ENCODE measurements at regions not wholly inside any gene's neighbourhood (a gene's known extent, or its start where the extent isn't known, plus 50 kb on each side); places are given as distances from the start of the nearest gene placed in this dataset.

- 86% methylated on average over 1 of the region's 2 CpGs for WGBS (ENCODE audit: insufficient coverage)
- H3K27ac Mint-ChIP-seq, result no peak overlapping the region
- Histone ChIP-seq H3K4me1 (ENCODE audit: control insufficient read depth in 1 of 2, extremely low read depth in 1 of 2, insufficient read depth in 2 of 2, low read length in 2 of 2) (no peaks in the 10 kb centered on the region), H3K9me3 (no peaks in the 10 kb centered on the region), H3K27ac (ENCODE audit: low read length) (no peak overlapping the region), H3K4me3 (ENCODE audit: control insufficient read depth in 1 of 2, extremely low read depth in 1 of 2, low read length in 1 of 2) (no peak overlapping the region), H3K27me3 (replicated peaks in 1 of 2; ENCODE audit: control insufficient read depth in 2 of 2, extremely low read depth in 1 of 2, insufficient read depth in 2 of 2, low read length in 1 of 2) (no peaks in the 10 kb centered on the region), H3K36me3 (ENCODE audit: control insufficient read depth in 2 of 2, extremely low read depth in 1 of 2, insufficient read depth in 1 of 2, low read length in 1 of 2) (no peaks in the 10 kb centered on the region)
- DNase-seq (no peak), ATAC-seq (replicated peaks in 1 of 4) (no peak)
- no peak overlapping the region for H3K4me3 Mint-ChIP-seq
- no peaks in the 10 kb centered on the region for H3K27me3 Mint-ChIP-seq
- no peaks in the 10 kb centered on the region for H3K4me1 Mint-ChIP-seq
- ChIA-PET CTCF (no interaction called here), POLR2A (no interaction called here)
- H3K36me3 Mint-ChIP-seq, result peaks cover 3% of the 10 kb centered on the region
- peaks cover 7 to 49% (median 19%) of the 10 kb centered on the region in 3 donors for H3K9me3 Mint-ChIP-seq
Observed at GRCh38 chr15:56307180-56307579, 58.0 kb upstream of the TEX9 start.

DNA sequence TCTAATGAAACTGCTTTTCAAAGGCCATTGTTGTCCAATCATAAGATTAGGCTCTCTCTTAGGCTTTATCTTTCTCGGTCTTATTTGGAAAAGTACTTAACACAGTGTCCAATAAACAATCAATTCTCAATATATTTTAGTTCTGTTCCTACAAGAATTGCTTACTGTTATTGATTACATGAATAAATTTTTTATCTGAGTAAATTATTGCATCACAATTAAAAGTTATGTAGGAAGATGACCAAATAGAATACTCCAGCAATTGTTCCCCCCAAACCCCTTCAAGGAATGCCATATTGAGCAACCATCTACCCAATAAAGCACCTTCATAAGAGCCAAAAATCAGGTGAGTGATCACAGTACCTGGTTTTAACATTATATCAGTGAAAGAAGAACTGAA, 55.0 kb upstream of the RFX7 start:
- no peak for DNase-seq
- ChIA-PET CTCF (interaction anchor here in 1 of 2 donors (0.6 kb wide), 1 partner anchor 20 kb away, joined by 3 read pairs; no protein-coding TSS in a partner anchor), POLR2A (no interaction called here)
- Mint-ChIP-seq H3K4me3 (no peak overlapping the region), H3K27ac (no peak overlapping the region), H3K36me3 (no peaks in the 10 kb centered on the region), H3K9me3 (peaks cover 10 to 29% (median 12%) of the 10 kb centered on the region in 3 donors), H3K27me3 (peaks cover 0 to 4% of the 10 kb centered on the region in 2 donors), H3K4me1 (no peaks in the 10 kb centered on the region)
- Histone ChIP-seq H3K27me3 (replicated peaks in 1 of 2; ENCODE audit: control insufficient read depth in 2 of 2, extremely low read depth in 1 of 2, insufficient read depth in 2 of 2, low read length in 1 of 2) (peaks cover 0 to 9% of the 10 kb centered on the region in 2 experiments), H3K4me3 (ENCODE audit: control insufficient read depth in 1 of 2, extremely low read depth in 1 of 2, low read length in 1 of 2) (no peak overlapping the region), H3K27ac (ENCODE audit: low read length) (no peak overlapping the region), H3K4me1 (ENCODE audit: control insufficient read depth in 1 of 2, extremely low read depth in 1 of 2, insufficient read depth in 2 of 2, low read length in 2 of 2) (no peaks in the 10 kb centered on the region), H3K9me3 (no peaks in the 10 kb centered on the region), H3K36me3 (ENCODE audit: control insufficient read depth in 2 of 2, extremely low read depth in 1 of 2, insufficient read depth in 1 of 2, low read length in 1 of 2) (peaks cover 0 to 3% of the 10 kb centered on the region in 2 donors)
- ATAC-seq (replicated peaks in 1 of 4), result no peak
- WGBS (ENCODE audit: insufficient coverage), result no CpG with 5 or more reads among the region's 1 CpG

DNA sequence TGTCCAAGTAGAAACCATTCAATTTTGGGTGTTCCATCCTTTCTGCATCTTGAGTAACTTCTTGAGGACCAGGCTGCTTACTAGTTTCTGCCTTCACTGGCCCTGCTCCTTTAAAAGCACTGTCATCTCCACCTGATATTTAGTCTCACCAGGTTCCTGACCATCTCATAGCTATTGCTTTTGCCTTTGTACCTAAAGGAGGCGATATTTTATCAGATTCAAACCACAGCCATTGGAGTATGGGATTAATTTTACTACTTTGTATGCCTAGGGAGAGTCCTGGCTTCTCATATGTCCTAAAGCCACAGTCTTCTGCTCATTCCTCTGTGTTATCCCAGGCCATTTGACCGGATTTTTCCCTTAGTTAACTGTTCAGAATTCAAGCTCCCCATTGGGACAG, 51.8 kb upstream of the RFX7 start:
- ChIA-PET CTCF (no interaction called here), POLR2A (no interaction called here)
- H3K9me3 Mint-ChIP-seq, result peaks cover 0 to 4% (median 2%) of the 10 kb centered on the region in 3 donors
- ATAC-seq (replicated peaks in 1 of 4) (no peak), DNase-seq (no peak)
- Histone ChIP-seq H3K27ac (ENCODE audit: low read length) (no peak overlapping the region), H3K36me3 (ENCODE audit: control insufficient read depth in 2 of 2, extremely low read depth in 1 of 2, insufficient read depth in 1 of 2, low read length in 1 of 2) (peaks cover 0 to 3% of the 10 kb centered on the region in 2 donors), H3K4me1 (ENCODE audit: control insufficient read depth in 1 of 2, extremely low read depth in 1 of 2, insufficient read depth in 2 of 2, low read length in 2 of 2) (no peaks in the 10 kb centered on the region), H3K27me3 (replicated peaks in 1 of 2; ENCODE audit: control insufficient read depth in 2 of 2, extremely low read depth in 1 of 2, insufficient read depth in 2 of 2, low read length in 1 of 2) (peaks cover 0 to 9% of the 10 kb centered on the region in 2 experiments), H3K4me3 (ENCODE audit: control insufficient read depth in 1 of 2, extremely low read depth in 1 of 2, low read length in 1 of 2) (no peak overlapping the region), H3K9me3 (no peaks in the 10 kb centered on the region)
- peaks cover 0 to 7% of the 10 kb centered on the region in 2 donors for H3K27me3 Mint-ChIP-seq
- no peaks in the 10 kb centered on the region for H3K4me1 Mint-ChIP-seq
- no peak overlapping the region for H3K27ac Mint-ChIP-seq
- peaks cover 3% of the 10 kb centered on the region for H3K36me3 Mint-ChIP-seq
- 43% methylated on average over 1 of the region's 2 CpGs for WGBS (ENCODE audit: insufficient coverage)
- H3K4me3 Mint-ChIP-seq, result no peak overlapping the region

GRCh38 chr15:56293495-56294292, 50.0 kb upstream of the RFX7 start:
- Histone ChIP-seq H3K9me3 (no peaks in the 10 kb centered on the region), H3K4me1 (ENCODE audit: control insufficient read depth in 1 of 2, extremely low read depth in 1 of 2, insufficient read depth in 2 of 2, low read length in 2 of 2) (no peaks in the 10 kb centered on the region), H3K27me3 (replicated peaks in 1 of 2; ENCODE audit: control insufficient read depth in 2 of 2, extremely low read depth in 1 of 2, insufficient read depth in 2 of 2, low read length in 1 of 2) (peaks cover 0 to 9% of the 10 kb centered on the region in 2 experiments), H3K36me3 (ENCODE audit: control insufficient read depth in 2 of 2, extremely low read depth in 1 of 2, insufficient read depth in 1 of 2, low read length in 1 of 2) (no peaks in the 10 kb centered on the region), H3K27ac (ENCODE audit: low read length) (no peak overlapping the region), H3K4me3 (ENCODE audit: control insufficient read depth in 1 of 2, extremely low read depth in 1 of 2, low read length in 1 of 2) (no peak overlapping the region)
- peaks cover 8% of the 10 kb centered on the region for H3K36me3 Mint-ChIP-seq
- H3K4me3 Mint-ChIP-seq, result no peak overlapping the region
- POLR2A ChIA-PET, result no interaction called here
- WGBS (ENCODE audit: insufficient coverage), result 80% methylated on average over 1 of the region's 5 CpGs
- peaks cover 7 to 13% (median 11%) of the 10 kb centered on the region in 3 donors for H3K9me3 Mint-ChIP-seq
- no peak for ATAC-seq (replicated peaks in 1 of 4)
- no peak for DNase-seq
- peaks cover 0 to 3% of the 10 kb centered on the region in 2 donors for H3K27me3 Mint-ChIP-seq
- no peaks in the 10 kb centered on the region for H3K4me1 Mint-ChIP-seq
- no peak overlapping the region for H3K27ac Mint-ChIP-seq
- CTCF ChIA-PET, result no interaction called here

Data from T-cell (primary cell).